Caki2 (cell line): ENCODE measurements at regions not wholly inside any gene's neighbourhood (a gene's known extent, or its start where the extent isn't known, plus 50 kb on each side); places are given as distances from the start of the nearest gene placed in this dataset.
"Not testable (repeated sequence)": the region's sequence is repeated elsewhere in the genome, so short reads cannot be mapped to it uniquely, and the experiment has no call there.

Experiments
- DNase-seq: peaks from one replicate; pipeline ENCODE4 v3.0.0-alpha.2; 2015; ENCODE audit warnings: low read depth
- in situ Hi-C: cut with HindIII; loops from 2 replicates; pipeline ENCODE4 v1.10.0; 2016; ENCODE audit warnings: low sequenced_read_pairs, low pct_unique_long_range_greater_than_20kb, mixed read lengths

DNA sequence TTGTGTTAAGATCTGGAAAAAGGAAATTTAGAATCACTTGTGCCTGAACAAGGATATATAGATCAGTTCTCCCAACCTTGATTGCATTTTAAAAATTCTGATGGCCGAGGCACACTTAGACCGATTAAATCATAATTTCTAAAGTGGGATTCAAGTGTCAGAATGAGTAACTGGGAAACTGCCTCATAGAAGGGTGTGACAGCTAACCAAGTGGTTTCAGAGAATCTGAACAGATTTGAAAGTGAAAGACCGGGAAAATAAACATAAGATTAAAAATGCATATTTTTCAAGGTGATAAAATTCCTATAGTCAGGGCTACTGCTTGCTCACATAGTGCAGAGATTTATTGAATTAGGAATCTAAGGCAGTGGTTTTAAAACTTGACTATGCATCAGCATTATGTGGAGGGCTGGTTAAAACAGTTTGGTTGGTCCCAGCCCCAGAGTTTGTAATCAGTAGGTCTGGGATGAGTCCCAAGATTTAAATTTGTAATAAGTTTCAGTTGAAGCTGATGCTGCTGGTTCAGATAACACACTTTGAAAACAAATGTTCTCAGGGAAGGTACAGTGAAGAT, 314.3 kb downstream of the NSUN3 start:
- DNase-seq, in situ Hi-C loops: not testable (repeated sequence)

DNA sequence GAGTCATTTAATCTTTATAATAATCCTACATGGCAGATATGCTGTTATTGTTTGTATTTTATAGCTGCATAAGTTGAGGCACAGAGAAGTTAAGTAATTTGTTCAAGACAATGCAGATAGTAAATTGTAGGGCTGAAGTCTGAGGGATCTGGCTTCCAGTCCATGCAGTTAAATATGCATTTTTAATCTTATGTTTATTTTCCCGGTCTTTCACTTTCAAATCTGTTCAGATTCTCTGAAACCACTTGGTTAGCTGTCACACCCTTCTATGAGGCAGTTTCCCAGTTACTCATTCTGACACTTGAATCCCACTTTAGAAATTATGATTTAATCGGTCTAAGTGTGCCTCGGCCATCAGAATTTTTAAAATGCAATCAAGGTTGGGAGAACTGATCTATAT, 315.0 kb downstream of the NSUN3 start:
- in situ Hi-C loops, DNase-seq: not testable (repeated sequence)

DNA sequence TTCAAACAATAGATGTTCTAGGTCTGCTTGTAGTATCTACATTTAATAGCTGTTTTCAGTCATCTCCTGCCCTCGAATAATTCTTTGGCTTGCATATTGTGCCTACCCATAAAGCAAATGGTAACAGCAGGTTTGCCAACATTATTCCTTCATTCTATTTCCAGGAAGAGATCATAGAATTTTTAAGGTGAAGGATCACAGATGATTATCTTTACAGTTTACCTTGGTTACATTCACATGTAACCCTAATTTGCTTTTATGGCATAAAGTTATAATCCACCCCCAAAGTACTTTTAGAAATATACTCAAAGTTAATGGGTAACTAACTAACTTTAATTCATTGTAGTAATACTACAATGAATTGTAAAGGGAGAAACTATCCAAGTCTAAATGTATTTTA, 315.5 kb downstream of the NSUN3 start:
- in situ Hi-C loops = no loop called here
- no peak for DNase-seq

- DNase-seq = no peak
- in situ Hi-C loops = no loop called here
Measured at GRCh38 chr3:94379264-94379663, 316.4 kb downstream of the NSUN3 start.

DNA sequence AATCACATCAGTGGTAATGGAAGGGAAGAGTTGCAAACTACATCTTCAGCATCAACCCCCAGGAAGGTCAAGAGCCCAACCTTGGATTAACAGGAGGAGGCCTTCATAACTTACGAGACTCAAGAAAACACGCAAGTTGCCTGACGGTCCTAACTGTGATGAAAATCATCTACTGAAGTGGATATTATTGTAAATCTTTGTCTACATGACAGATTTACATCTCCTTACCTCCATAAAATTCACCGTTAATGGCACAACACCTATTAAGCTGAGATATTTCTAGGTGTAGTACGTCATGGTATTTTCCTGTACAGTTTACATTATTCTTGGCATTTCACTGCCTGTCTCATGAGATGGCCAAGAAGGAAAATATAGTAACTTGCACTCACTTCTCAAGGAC, 332.0 kb downstream of the NSUN3 start:
- in situ Hi-C loops = no loop called here
- no peak for DNase-seq

DNA sequence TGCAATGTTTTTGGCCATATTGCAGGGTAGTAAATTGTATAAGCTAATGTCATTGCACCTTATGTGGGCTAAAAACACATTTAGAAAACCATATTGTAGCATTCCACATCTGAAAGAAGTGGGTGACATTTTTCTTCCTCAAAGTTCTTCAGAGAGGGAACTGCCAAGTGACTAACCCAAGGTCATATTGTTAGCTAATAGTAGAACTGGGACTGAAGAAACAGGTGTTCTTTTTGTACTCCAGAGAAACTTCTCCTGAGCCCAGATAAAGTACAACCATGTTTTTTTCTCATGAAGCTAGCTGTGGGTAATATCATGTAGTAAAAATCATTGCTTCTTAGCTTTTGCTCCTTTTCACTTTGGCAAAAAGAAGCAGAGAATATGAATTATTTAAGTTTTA, 333.0 kb downstream of the NSUN3 start:
- in situ Hi-C loops = no loop called here
- DNase-seq = no peak

- in situ Hi-C loops = no loop called here
- no peak for DNase-seq
Measured at GRCh38 chr3:94398036-94398435, 335.2 kb downstream of the NSUN3 start.

- DNase-seq = no peak
- in situ Hi-C loops = no loop called here
Measured at GRCh38 chr3:94401466-94401865, 338.6 kb downstream of the NSUN3 start.

- DNase-seq = no peak
- in situ Hi-C loops = no loop called here
Measured at GRCh38 chr3:94402126-94402525, 339.3 kb downstream of the NSUN3 start.

GRCh38 chr3:94405258-94406035, 342.6 kb downstream of the NSUN3 start:
- DNase-seq = no peak
- in situ Hi-C loops = no loop called here

GRCh38 chr3:94406595-94406994, 343.7 kb downstream of the NSUN3 start:
- in situ Hi-C loops = no loop called here
- no peak for DNase-seq

GRCh38 chr3:94412936-94413335, 350.1 kb downstream of the NSUN3 start:
- in situ Hi-C loops, DNase-seq: not testable (repeated sequence)

DNA sequence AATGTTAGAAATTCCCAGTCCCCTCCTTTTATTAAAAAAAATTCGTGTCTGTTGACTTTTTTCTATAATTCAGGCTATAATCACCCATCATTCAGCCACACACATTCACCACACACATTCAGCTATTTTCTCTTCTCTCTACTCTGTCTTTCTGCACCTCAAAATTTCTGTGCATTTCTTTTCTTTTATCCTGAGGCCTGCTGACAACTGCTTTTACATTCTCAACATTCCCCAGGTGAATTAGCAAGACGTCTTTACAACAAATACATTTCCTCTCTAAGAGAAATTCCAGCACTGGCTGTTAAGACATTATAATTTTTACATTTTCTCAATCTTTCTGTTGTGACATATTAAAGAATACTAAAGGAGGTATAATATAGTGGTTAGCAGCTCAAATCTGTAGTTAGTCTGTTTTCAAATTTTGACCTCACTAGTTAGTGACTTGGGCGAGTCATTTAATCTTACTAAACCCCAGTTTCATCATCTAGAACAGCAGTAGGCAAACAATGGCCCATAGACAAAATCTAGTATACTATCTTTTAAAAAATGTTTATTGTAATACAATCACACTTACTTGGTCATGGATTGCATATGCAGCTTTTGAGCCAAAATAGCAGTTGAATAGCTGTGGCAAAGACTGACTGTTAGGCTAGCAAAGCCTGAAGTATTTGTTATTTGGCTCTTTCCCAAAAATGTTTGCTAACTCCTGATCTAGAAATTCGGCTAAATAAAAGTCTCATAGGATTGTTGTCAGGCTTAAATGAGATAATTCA, 350.7 kb downstream of the NSUN3 start:
- in situ Hi-C loops = no loop called here
- DNase-seq = no peak

DNA sequence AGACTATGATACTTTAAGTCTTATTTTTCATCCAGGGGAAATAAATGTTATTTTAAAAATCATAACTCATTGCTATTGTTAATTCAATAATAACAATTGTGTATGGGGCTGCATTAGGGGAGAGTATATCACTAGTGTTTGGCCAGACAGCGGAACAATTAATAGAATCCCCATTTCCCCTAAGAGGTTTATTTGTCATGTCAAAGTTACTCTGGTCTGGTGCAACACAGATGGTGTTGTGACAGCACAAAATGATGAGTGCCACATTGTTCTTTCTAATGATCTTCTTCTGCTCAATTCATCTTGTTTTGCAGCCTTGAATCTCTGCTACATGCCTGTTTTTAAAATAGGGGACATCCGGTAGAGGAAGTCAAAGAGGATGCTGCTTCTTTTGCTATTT, 351.6 kb downstream of the NSUN3 start:
- in situ Hi-C loops = no loop called here
- no peak for DNase-seq

DNA sequence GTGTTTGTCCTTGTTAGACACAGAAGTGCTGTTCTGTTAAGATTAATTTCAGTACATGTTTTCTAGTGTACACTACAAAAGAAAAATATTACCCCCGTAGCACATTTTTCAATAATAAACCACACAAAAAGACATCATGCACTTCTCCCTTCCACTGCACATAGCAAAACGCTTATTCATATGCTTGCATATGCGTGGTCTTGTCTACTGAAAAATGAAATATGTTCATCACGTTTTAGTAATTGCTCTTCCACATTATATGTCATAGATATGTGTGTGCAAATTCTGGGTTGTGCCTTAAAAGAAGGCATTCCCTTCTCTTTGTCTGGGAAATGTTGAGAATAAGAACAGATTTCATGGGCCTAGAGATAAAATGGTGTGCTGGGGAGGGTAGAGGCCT, 353.9 kb downstream of the NSUN3 start:
- in situ Hi-C loops = no loop called here
- no peak for DNase-seq

DNA sequence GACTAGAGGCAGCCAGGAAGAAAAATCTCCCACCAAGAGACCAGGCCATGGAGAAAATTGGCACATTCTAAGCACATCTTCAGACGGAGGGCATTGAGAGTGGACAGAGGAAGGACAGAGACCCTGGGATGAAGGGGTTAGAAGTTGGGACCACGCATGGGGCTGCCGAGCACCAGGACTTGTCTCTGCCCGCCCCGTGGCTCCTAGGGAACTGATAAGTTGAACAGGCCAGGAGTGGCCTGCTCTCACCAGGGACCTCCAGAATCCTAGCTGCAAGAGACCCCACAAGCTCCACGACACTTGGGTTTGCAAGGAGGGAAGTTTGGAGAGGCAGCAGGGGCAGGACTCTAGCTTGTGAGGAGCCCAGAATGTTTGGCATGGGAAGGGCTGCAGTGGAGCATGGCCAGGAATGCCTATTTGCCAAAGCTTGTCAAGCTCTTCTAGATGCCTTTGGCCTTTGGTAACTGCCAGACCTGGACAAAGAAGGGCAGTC, 355.1 kb downstream of the NSUN3 start:
- in situ Hi-C loops = no loop called here
- DNase-seq = no peak

DNA sequence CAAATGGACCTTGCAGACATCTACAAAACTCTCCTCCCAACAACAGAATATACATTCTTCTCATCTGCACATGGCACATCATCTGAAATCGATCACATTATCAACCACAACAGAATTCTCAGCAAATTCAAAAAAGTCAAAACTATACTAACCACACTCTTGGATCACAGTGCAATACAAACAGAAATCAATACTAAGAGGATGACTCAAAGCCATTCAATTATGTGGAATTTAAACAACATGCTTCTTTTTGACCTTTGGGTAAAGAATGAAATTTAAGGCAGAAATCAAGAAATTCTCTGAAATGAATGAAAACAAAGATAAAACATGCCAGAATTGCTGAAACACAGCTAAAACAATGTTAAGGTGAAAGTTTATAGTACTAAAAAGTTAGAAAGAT, 358.1 kb downstream of the NSUN3 start:
- DNase-seq = no peak

DNA sequence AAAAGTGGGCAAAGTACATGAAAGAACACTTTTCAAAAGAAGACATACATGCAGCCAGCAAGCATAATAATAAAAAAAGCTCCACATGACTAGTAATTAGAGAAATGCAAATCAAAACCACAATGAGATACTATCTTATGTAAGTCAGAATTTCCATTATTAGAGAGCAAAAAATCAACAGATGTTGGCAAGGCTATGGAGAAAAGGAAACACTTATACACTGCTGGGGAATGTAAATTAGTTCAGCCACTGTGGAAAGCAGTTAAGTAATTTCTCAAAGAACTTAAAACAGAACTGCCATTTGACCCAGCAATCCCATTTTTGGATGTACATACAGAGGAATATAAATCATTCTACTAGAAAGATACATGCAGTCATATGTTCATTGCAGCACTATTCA, 360.7 kb downstream of the NSUN3 start:
- in situ Hi-C loops = no loop called here
- no peak for DNase-seq

More for the DNA sequence above, 358.1 kb downstream of the NSUN3 start:
- in situ Hi-C loops = no loop called here

DNA sequence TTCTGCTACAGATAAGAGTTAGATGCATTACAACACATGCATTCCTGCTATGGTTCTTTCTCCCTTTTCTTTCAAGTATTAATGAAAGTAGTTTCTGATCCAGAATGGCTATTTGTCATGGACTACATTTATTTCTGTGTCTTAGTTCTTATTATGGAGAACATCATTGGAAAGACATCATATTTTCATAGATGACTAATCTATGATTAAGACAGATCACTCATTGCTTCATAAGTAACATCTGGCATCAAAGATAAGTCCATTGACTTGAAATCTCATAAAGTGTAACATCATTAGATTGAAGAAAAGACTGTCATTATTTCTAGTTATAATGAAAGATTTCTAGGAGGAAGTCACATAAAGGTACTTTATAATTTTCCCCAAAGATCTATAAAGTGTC, 366.7 kb downstream of the NSUN3 start:
- no peak for DNase-seq
- in situ Hi-C loops = no loop called here
